GM18951 (cell line): ENCODE measurements at regions not wholly inside any gene's neighbourhood (a gene's known extent, or its start where the extent isn't known, plus 50 kb on each side); places are given as distances from the start of the nearest gene placed in this dataset.

Experiments
- POLR2A ChIP-seq: IDR thresholded peaks from 4 replicates; pipeline ENCODE4 v1.6.1; 2011; ENCODE audit warnings: mild to moderate bottlenecking; ENCODE audit not compliant: insufficient read length, insufficient read depth; ENCODE audit errors: extremely low read depth
- in situ Hi-C: fragments of 300-500 bp; cut with MboI; formaldehyde crosslinking; loops from one replicate; pipeline ENCODE4 v1.12.0; 2022; ENCODE audit warnings: low sequenced_read_pairs, mixed read lengths, inconsistent platforms; ENCODE audit not compliant: unreplicated experiment

DNA sequence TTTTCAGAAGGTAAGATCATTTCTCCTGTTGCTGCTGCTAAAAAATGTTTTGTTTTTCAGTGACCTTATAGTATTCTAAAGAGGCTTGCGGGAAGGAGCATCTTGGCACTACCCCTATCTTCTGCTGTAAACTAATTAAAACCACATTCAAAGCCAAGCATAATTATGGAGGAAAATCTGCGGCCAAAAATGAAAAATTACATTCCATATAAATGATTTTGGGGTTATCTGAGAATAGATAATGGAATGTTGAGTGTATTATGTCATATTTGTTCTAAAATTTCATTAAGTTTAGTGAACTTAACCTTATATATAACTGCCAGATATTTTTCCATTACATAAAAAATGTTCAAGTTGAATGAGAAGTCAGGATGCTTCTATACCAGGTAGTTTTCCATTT, 170.4 kb upstream of the TMC3 start:
- no peak for TF ChIP-seq POLR2A
- in situ Hi-C loops, result no loop called here

DNA sequence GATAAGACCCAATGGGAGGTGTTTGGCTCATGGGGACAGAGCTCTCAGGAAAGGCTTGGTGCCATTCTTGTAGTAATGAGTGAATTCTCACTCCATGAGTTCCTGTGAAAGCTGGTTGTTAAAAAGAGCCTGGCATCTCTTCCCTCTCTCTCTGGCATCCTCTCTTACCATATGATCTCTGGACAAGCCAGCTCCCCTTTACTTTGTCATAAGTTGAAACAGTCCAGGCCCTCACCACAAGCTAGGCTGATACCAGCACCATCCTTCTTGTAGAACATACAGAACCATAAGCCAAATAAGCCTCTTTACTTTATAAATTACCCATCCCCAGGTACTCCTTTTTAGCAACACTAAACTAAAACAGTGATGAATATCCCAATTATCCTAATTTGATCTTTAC, 166.9 kb upstream of the TMC3 start:
- no peak for TF ChIP-seq POLR2A
- in situ Hi-C loops, result no loop called here

GRCh38 chr15:81536356-81536755, 162.3 kb upstream of the TMC3 start:
- TF ChIP-seq POLR2A, result no peak
- in situ Hi-C loops, result no loop called here

- TF ChIP-seq POLR2A, result no peak
- in situ Hi-C loops, result no loop called here
These were observed 160.1 kb upstream of the TMC3 start for GRCh38 chr15:81534124-81534523.

- no peak for TF ChIP-seq POLR2A
- in situ Hi-C loops, result no loop called here
These were observed 158.0 kb upstream of the TMC3 start for GRCh38 chr15:81532001-81532400.

DNA sequence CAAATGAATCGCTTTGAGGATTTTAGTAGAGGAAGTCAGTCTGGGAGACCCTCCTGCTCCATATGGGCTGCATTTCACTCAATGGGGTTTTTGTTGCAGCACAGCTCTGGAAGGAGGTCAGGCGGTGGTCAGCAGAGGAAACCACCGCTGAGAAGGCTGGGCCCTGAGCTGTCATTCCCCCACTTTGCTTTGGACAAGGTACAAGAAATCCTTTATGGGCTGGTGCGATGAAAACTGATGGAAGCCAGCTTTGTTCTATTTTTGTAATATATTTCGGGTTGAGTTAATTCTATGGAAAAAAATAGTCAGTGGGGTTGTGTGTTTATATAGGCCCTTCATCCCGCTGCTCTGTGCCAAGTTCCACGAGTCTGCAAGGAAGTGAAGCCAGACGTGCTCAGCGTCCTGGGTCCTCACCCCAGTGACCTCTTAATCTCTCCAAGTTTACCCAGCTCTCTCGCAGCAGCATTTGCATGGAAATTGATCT, 157.1 kb upstream of the TMC3 start:
- in situ Hi-C loops, result no loop called here
- TF ChIP-seq POLR2A, result no peak

DNA sequence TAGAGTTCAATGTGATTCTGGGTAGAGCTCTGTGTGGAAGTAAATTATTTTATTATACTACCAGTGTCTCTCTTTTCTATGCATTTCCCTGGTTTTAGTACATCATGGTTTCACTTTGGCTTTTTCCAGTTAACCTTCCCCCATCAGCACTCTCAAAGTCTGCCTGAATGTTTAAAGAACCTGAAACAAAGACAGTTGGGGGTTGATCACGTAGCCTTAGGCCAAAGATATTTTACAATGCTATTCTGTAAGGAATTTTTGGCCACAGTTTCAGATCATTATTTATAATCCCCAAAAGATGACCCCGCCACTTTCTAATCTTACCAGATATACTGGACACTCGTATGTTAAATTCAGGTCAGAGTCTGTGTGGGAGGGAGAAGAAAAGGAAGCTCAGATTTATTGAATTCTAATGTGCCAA, 156.3 kb upstream of the TMC3 start:
- no peak for TF ChIP-seq POLR2A
- in situ Hi-C loops, result no loop called here

DNA sequence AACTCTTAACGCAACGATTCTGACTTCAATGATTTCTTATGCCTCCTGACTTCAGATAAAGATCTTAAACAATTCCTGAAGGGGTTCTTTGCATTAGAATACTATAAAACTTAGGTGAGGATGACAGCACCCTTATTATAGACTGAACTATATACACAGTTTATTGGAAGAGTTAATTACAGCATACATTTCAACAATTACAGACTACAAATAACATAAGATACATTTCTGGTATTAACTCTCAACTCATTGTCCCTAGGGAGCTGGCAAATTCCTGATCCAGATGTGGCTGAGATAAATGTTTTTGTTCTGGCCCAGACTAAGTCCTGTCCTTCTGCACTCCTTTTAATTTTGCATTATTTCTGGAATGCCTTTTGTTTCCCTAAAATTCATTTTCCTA, 155.5 kb upstream of the TMC3 start:
- in situ Hi-C loops, result no loop called here
- TF ChIP-seq POLR2A, result no peak

GRCh38 chr15:81526029-81526428, 152.0 kb upstream of the TMC3 start:
- TF ChIP-seq POLR2A, result no peak
- in situ Hi-C loops, result no loop called here

DNA sequence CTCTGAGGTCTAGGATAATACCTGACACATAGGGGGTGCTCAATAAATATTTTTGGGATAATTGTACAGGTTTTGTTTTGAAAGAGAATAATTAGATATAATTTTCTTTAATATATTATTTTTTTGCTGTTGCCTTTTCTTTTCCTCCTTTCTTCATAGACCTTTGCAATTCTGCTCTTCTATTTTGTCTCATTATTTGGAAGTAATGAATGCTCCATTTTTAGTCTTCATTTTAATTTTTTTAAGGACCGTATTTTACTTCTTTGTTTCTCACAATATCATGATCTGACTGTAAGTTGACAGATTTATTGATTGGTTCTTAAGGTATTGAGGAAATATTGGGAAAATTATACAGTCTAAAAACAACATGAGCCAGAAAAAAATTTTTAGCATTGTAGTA, 150.5 kb upstream of the TMC3 start:
- in situ Hi-C loops, result no loop called here
- no peak for TF ChIP-seq POLR2A

DNA sequence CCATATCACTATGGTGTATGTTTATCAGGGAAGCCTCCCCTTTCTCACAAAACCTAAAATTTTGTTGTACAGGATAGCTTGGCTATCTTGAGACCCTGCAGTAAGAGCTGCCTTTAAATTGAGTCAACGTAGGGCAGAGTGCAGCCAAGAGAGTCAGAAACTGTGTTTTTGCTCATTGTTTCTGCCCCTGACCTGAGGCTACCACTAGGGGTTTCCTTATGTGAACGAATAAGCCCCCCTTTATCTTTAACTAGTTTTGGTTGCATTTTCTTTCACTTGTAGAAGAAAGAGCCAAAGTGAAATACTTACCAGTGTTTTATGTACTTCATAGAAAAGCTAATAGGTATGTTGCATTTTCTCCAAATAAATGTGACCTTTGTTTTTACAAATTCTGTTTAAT, 149.9 kb upstream of the TMC3 start:
- TF ChIP-seq POLR2A, result no peak
- in situ Hi-C loops, result no loop called here

- in situ Hi-C loops, result no loop called here
These were observed 146.5 kb upstream of the TMC3 start for GRCh38 chr15:81520480-81520879.

GRCh38 chr15:81516461-81516860, 142.4 kb upstream of the TMC3 start:
- TF ChIP-seq POLR2A, result no peak
- in situ Hi-C loops, result no loop called here

More at GRCh38 chr15:81520480-81520879, 146.5 kb upstream of the TMC3 start:
- TF ChIP-seq POLR2A, result no peak

DNA sequence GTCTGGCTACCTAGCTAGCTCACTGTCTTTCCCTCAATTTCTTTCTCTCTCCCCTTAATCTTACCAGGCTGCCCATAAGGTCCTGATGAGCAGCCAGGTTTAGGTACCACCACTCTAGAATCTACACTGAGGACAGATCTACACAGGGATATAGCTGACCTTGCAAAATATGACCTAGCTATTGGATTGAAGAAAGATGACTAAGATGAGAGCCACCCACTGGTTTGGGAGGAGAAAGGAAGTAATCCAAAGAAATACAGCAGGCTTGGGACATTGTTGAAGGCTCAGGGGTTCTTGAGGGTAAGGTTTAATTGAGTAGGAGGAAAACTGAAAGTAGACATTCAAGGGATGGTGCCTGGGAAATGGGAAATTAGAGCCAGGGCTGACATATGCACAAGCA, 142.0 kb upstream of the TMC3 start:
- no peak for TF ChIP-seq POLR2A
- in situ Hi-C loops, result no loop called here

GRCh38 chr15:81514725-81515124, 140.7 kb upstream of the TMC3 start:
- no peak for TF ChIP-seq POLR2A
- in situ Hi-C loops, result no loop called here
